ENCODE measurements at regions not wholly inside any gene's neighbourhood (a gene's known extent, or its start where the extent isn't known, plus 50 kb on each side); places are given as distances from the start of the nearest gene placed in this dataset.

DNA sequence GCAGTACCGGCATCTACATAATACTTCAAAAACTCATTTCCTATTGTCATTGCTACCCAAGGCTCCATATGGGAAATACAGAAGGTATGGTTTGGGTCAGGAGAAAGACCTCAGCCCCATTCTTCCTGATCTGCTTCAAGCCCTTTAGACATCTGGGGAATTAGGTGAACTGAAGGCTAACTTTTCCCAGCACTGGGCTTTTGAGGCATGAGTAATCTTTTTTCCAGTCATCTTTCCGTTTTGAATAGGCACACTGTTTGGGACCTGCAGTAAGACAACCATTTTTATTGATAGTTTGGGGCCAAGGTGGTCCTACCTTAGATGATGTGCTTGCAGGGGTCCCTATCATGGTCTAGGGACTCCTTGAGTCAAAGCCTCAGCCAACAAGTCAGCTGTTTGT is 198.4 kb downstream of the HAO1 start:
- TF ChIP-seq, protein P1, sequence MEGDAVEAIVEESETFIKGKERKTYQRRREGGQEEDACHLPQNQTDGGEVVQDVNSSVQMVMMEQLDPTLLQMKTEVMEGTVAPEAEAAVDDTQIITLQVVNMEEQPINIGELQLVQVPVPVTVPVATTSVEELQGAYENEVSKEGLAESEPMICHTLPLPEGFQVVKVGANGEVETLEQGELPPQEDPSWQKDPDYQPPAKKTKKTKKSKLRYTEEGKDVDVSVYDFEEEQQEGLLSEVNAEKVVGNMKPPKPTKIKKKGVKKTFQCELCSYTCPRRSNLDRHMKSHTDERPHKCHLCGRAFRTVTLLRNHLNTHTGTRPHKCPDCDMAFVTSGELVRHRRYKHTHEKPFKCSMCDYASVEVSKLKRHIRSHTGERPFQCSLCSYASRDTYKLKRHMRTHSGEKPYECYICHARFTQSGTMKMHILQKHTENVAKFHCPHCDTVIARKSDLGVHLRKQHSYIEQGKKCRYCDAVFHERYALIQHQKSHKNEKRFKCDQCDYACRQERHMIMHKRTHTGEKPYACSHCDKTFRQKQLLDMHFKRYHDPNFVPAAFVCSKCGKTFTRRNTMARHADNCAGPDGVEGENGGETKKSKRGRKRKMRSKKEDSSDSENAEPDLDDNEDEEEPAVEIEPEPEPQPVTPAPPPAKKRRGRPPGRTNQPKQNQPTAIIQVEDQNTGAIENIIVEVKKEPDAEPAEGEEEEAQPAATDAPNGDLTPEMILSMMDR (conservative IDR thresholded peaks at IDR 0.05): no peak
- TF ChIP-seq ZFX (IDR thresholded peaks at IDR 0.05): no peak
